SKM-1 (cell line): ENCODE measurements at regions not wholly inside any gene's neighbourhood (a gene's known extent, or its start where the extent isn't known, plus 50 kb on each side); places are given as distances from the start of the nearest gene placed in this dataset.

Experiments
- DNase-seq: peaks from one replicate; lab custom pipeline; 2025; ENCODE audit not compliant: unreplicated experiment; lab: John Stamatoyannopoulos, UW

DNA sequence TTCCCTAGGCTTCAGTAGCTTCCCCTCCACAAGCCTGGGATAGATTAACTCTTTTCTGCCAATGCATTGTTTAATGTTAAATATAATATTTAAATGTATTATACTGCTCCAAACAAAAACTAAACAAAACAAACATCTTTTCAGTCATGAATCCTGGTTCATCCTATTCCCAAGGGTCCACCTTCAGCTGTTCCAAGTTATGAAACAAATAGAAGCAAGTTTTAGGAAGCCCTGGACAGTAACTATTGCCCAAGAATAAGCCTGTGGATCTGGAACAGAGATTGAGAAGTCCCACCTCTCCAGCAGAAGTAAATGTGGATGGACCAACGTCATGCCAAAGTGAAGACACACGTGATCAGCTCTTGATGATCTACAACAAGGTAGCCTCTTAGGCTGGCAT lies 408.1 kb downstream of the SETD4 start:
- no peak for DNase-seq

GRCh38 chr21:35651196-35651595 lies 409.1 kb downstream of the SETD4 start:
- DNase-seq: no peak

GRCh38 chr21:35649186-35649585 lies 411.1 kb downstream of the SETD4 start:
- no peak for DNase-seq

- no peak for DNase-seq
Measured at GRCh38 chr21:35648512-35648911, 411.8 kb downstream of the SETD4 start.

DNA sequence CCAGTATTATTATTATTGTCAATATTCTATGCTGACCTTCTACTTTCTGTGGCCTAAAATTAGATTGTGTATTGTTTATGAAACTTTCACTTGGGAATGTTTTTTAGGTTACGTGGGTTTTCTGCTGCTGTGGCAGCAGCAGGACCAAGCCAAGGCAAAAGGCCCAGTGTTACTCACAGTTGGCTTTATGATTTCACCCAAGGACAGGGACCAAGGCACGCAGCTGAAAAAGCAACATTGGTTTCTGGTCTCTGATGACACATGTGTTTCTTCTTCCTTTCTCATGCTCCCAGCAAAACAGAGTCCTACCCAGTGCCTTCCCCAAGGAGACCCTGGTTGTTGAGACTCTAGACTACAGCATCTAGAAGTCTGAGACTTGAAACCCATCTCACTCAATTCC lies 413.7 kb downstream of the SETD4 start:
- no peak for DNase-seq

DNA sequence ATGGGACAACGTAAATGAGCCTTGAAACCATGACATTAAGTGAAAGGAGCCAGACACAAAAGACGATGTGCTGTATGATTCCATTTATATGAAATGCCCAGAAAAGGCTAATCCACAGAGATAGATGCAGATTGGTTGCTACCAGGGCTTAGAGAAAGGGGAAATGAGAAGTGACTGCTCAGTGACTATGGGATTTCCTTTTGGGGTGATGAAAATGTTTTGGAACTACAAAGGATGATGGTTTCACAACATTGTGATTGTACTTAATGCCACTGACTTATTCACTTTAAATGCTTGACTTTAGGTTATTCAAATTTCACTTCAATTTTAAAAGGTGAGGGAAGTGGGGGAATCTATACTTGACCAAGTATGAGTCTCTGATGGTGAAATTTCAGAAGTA lies 414.3 kb downstream of the SETD4 start:
- no peak for DNase-seq

- DNase-seq: no peak
Measured at GRCh38 chr21:35644523-35644922, 415.8 kb downstream of the SETD4 start.

- DNase-seq: no peak
Measured at GRCh38 chr21:35643176-35643575, 417.1 kb downstream of the SETD4 start.

- no peak for DNase-seq
Measured at GRCh38 chr21:35641271-35642016, 418.9 kb downstream of the SETD4 start.

DNA sequence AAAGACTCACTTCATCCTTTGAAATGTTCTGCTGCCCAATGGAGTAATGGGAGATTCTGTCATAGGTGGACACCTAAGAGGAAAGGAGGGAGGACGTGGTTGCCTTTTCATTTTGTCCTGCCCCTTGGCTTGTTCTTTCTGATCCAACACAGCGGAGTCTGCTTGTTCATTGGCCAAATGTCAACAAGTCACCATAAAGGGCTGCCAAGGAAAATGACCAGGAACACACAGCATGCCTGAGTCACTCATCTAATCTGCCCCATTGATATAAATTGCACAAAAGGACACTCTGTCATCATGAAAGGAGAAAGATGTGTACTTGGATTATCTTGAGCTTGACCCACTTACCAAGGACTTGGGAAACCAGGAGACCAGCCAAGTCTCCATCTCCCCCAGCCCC lies 422.9 kb downstream of the SETD4 start:
- DNase-seq: no peak

- DNase-seq: no peak
Measured at GRCh38 chr21:35635994-35636393, 424.3 kb downstream of the SETD4 start.

GRCh38 chr21:35635261-35635660 lies 425.1 kb downstream of the SETD4 start:
- DNase-seq: no peak

DNA sequence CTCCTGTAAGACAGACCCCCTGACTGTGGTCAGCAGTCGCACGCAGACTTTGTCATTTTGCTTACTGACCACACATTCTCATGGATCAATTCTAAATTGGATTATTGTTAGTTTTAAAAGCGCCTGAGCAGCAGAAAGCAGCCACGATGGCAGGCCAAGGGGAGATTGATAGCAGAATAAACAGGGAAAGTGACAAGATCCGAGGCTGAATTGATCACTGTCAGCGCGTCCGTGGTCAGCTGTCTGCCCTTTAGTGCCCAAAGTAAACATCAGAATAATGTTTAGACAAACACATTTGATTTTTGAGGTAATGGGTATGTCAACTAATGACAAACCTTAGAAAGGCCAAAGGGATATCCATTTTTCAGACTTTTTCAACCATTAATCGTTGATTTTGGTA lies 426.8 kb downstream of the SETD4 start:
- DNase-seq: no peak

DNA sequence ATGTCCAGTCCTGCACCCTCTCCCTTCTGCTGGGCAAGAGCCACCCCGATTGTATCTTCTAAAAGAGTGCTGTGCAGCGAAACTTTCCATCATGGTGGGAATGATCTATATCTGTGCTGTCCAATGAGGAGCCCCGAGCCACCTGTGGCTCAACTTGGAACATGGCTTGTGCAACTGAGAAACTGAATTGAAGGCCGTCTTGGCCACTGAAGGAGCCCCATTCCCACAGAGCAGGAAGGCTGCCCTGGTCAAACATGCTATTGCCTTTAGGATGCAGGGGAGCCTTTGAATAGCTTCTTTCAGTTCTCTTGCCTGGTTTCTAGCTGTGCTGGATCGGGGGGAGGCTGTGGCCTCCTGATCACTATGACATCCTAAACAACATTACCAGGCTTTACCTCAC lies 427.6 kb downstream of the SETD4 start:
- DNase-seq: no peak

- no peak for DNase-seq
Measured at GRCh38 chr21:35628316-35628715, 432.0 kb downstream of the SETD4 start.

GRCh38 chr21:35627462-35627861 lies 432.9 kb downstream of the SETD4 start:
- no peak for DNase-seq

DNA sequence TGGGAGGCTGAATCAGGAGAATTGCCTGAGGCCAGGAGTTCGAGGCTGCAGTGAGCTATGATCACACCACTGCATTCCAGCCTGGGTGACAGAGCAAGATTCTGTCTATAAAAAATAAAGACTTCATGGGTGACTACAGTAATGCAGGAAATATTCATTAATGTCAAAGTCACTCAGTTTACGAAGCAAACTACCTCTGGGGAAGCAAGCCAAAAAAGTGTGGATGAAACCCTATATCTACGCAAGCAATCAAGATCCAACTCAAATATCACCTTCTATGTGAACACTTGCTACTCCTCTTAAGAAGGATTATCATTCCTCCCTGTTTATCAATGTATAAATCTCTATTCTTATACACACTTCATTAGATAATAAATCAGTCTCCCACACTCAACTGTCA lies 434.8 kb downstream of the SETD4 start:
- no peak for DNase-seq

DNA sequence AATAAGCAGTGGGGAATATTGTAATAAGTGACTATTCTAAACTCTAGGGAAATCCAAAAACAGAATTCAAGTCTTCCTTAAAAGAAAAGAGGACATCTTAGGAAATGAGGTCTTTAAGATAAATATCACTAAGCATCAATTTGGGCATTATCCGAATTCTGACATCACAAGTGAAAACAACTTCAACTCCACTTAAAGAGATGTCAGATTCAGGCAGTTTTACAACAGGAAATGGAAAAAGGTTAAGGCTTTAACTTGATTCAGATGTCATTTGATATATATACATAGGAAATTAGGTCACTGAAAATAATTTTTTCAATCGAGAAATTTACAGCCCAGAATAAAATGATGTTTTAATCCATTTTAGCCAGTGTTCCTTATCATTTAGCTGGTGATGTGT lies 435.4 kb downstream of the SETD4 start:
- no peak for DNase-seq

GRCh38 chr21:35622612-35623011 lies 437.7 kb downstream of the SETD4 start:
- DNase-seq: no peak

GRCh38 chr21:35619184-35619583 lies 441.1 kb downstream of the SETD4 start:
- DNase-seq: no peak

GRCh38 chr21:35617491-35617890 lies 442.8 kb downstream of the SETD4 start:
- no peak for DNase-seq

DNA sequence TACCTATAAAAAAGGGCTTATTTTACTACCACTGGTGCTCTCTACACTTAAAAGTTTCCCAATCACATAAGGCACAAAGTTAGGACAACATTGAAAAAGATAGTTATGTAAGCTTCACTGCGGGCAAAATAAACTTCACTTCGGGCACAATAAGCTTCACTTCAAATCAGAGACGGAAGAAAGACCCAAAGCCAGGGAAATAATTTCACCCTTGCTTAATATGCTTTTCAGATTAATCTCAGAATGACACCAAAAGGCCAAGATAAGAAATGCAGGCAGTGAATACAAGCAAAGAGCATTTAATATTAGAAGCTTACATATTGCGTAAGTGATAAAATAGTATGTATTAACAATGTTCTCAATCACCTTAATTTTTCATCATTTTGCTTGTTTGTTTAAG lies 444.2 kb downstream of the SETD4 start:
- no peak for DNase-seq

DNA sequence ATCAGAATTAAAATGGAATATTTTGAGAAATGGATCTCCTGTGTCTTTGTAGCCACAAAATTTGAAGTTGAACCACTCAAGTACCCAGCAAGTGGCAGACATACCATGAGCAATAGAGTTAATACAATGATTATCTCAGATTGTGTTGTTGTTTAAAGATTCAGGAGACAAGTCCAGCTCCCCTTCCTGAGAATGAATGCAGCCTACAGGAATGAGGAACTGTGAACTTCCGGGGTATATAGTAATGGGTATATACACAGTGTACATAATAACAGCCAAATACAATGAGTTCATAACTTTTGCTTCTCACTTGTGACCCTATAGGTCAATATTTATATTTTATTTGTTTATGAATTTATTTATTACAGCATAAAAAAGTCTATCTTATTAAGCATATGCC lies 445.0 kb downstream of the SETD4 start:
- DNase-seq: no peak
